ENCODE measurements at regions not wholly inside any gene's neighbourhood (a gene's known extent, or its start where the extent isn't known, plus 50 kb on each side); places are given as distances from the start of the nearest gene placed in this dataset.
"Not testable (repeated sequence)": the region's sequence is repeated elsewhere in the genome, so short reads cannot be mapped to it uniquely, and the experiment has no call there.

DNA sequence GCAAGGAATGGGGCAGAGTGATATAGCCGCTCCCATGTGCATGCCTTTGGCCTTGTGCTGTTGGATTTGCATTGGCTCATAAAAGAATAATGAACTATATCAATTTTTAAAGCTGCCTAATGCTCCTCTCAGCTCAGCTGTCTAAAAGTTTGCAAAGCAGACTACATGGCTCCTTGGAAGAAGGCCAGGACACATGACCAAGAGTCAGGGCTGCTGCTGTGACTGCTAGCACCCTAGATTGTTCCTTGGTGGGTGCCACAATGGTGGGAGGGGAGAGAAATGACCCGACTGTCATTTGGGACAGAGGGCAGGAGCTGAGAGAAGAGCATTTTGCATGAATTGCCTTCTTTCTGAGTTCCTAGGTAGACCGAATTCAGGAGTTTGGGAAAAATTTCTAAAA, 307.9 kb downstream of the PDCD6IP start:
- DNase-seq (ENCODE audit: low spot score in 2 of 2) = no peak
- 72 to 80% methylated on average over 3 of the region's 3 CpGs for WGBS, 2 donors
- intact Hi-C loops (cut with DNase I; ENCODE audit: low total_unique reads) = no loop called here
- TF ChIP-seq, protein P1, sequence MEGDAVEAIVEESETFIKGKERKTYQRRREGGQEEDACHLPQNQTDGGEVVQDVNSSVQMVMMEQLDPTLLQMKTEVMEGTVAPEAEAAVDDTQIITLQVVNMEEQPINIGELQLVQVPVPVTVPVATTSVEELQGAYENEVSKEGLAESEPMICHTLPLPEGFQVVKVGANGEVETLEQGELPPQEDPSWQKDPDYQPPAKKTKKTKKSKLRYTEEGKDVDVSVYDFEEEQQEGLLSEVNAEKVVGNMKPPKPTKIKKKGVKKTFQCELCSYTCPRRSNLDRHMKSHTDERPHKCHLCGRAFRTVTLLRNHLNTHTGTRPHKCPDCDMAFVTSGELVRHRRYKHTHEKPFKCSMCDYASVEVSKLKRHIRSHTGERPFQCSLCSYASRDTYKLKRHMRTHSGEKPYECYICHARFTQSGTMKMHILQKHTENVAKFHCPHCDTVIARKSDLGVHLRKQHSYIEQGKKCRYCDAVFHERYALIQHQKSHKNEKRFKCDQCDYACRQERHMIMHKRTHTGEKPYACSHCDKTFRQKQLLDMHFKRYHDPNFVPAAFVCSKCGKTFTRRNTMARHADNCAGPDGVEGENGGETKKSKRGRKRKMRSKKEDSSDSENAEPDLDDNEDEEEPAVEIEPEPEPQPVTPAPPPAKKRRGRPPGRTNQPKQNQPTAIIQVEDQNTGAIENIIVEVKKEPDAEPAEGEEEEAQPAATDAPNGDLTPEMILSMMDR (IDR thresholded peaks at IDR 0.05) = no peak
- TF ChIP-seq POLR2A (IDR thresholded peaks at IDR 0.05) = no peak
- no peak overlapping the region for H3K4me3 ChIP-seq (ENCODE audit: low read depth, poor library complexity, severe bottlenecking)

GRCh38 chr3:34106879-34107278, 308.4 kb downstream of the PDCD6IP start:
- 56% methylated on average over 2 of the region's 2 CpGs for WGBS, 2 donors
- H3K4me3 ChIP-seq (ENCODE audit: low read depth, poor library complexity, severe bottlenecking) = no peak overlapping the region
- intact Hi-C loops (cut with DNase I; ENCODE audit: low total_unique reads) = no loop called here
- DNase-seq (ENCODE audit: low spot score in 2 of 2) = no peak
- no peak for TF ChIP-seq POLR2A (IDR thresholded peaks at IDR 0.05)
- TF ChIP-seq, protein P1 (IDR thresholded peaks at IDR 0.05) = no peak

GRCh38 chr3:34107669-34108068, 309.2 kb downstream of the PDCD6IP start:
- intact Hi-C loops (cut with DNase I; ENCODE audit: low total_unique reads) = no loop called here
- 66 to 71% methylated on average over 4 of the region's 4 CpGs for WGBS, 2 donors
- no peak for DNase-seq (ENCODE audit: low spot score in 2 of 2)

GRCh38 chr3:34109021-34109420, 310.6 kb downstream of the PDCD6IP start:
- no peak for DNase-seq (ENCODE audit: low spot score in 2 of 2)
- intact Hi-C loops (cut with DNase I; ENCODE audit: low total_unique reads) = no loop called here
- TF ChIP-seq POLR2A (IDR thresholded peaks at IDR 0.05) = no peak
- H3K4me3 ChIP-seq (ENCODE audit: low read depth, poor library complexity, severe bottlenecking) = no peak overlapping the region
- 43 to 50% methylated on average over 1 of the region's 1 CpG for WGBS, 2 donors

More at GRCh38 chr3:34107669-34108068, 309.2 kb downstream of the PDCD6IP start:
- TF ChIP-seq, protein P1 (IDR thresholded peaks at IDR 0.05) = no peak
- no peak for TF ChIP-seq POLR2A (IDR thresholded peaks at IDR 0.05)
- H3K4me3 ChIP-seq (ENCODE audit: low read depth, poor library complexity, severe bottlenecking) = no peak overlapping the region

DNA sequence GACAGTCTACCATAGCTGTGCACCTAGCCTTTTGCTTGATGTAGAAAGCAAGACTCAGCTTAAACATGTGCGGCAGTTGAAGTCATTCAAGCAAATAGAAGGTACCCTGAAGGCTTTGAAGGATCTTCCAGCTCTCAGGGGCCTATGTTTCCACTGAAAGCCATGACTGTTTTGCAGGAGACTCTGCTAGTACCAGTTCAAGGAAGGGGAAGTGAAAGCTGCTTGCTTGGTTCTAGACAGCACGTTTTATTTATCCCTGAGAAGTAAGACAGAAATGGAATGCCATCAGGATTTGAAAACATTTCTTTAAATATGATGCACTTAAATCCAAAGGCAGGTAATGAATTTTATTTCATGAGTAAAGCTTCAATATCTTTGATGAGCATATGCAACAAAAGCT, 311.4 kb downstream of the PDCD6IP start:
- no peak for DNase-seq (ENCODE audit: low spot score in 2 of 2)
- intact Hi-C loops (cut with DNase I; ENCODE audit: low total_unique reads) = no loop called here
- no peak overlapping the region for H3K4me3 ChIP-seq (ENCODE audit: low read depth, poor library complexity, severe bottlenecking)
- WGBS, 2 donors = 66 to 83% methylated on average over 2 of the region's 2 CpGs
- TF ChIP-seq, protein P1 (IDR thresholded peaks at IDR 0.05) = no peak
- no peak for TF ChIP-seq POLR2A (IDR thresholded peaks at IDR 0.05)

- no peak for TF ChIP-seq POLR2A (IDR thresholded peaks at IDR 0.05)
- TF ChIP-seq, protein P1 (IDR thresholded peaks at IDR 0.05) = no peak
- 55 to 77% methylated on average over 4 of the region's 4 CpGs for WGBS, 2 donors
- intact Hi-C loops (cut with DNase I; ENCODE audit: low total_unique reads) = no loop called here
- H3K4me3 ChIP-seq (ENCODE audit: low read depth, poor library complexity, severe bottlenecking) = no peak overlapping the region
- DNase-seq (ENCODE audit: low spot score in 2 of 2) = no peak
Measured at GRCh38 chr3:34111361-34111760, 312.9 kb downstream of the PDCD6IP start.

DNA sequence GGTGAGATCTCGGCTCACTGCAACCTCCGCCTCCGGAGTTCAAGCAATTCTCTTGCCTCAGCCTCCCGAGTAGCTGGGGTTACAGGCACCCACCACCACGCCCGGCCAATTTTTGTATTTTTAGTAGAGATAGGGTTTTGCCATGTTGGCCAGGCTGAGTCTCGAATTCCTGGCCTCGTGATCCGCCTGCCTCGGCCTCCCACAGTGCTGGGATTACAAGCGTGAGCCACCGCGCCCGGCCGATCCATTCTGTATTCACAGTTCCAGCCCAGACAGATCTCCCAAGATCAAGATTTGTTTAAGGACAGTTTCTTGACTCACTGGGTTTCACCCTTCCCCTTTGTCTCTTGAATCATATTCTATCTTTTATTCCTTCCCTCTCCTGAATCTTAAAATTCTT, 313.8 kb downstream of the PDCD6IP start:
- WGBS, 2 donors = 89 to 93% methylated on average over 15 of the region's 15 CpGs
- H3K4me3 ChIP-seq (ENCODE audit: low read depth, poor library complexity, severe bottlenecking); DNase-seq (ENCODE audit: low spot score in 2 of 2); intact Hi-C loops (cut with DNase I; ENCODE audit: low total_unique reads): not testable (repeated sequence)

Data from lower leg skin (tissue), 4 donors.